ENCODE measurements at regions not wholly inside any gene's neighbourhood (a gene's known extent, or its start where the extent isn't known, plus 50 kb on each side); places are given as distances from the start of the nearest gene placed in this dataset.

GRCh38 chr9:31541721-31542281 is 842.6 kb upstream of the ACO1 start (continued):
- TF ChIP-seq RBBP5 (IDR thresholded peaks at IDR 0.05; ENCODE audit: borderline replicate concordance, low read depth, low read length) = no peak
- no peak for TF ChIP-seq CEBPB (IDR thresholded peaks at IDR 0.05; ENCODE audit: low read depth, low read length)
- no peak for TF ChIP-seq CHD2 (IDR thresholded peaks at IDR 0.05; ENCODE audit: low read length)
- TF ChIP-seq CBX5 (IDR thresholded peaks at IDR 0.05; ENCODE audit: low read depth, low read length) = no peak
- TF ChIP-seq POLR2AphosphoS5 (IDR thresholded peaks at IDR 0.05; ENCODE audit: low read depth, low read length) = no peak
